ENCODE measurements at regions not wholly inside any gene's neighbourhood (a gene's known extent, or its start where the extent isn't known, plus 50 kb on each side); places are given as distances from the start of the nearest gene placed in this dataset.

GRCh38 chr17:14004927-14005620 lies 64.2 kb upstream of the COX10 start:
- no peak for DNase-seq

- DNase-seq: no peak
These were observed 62.9 kb upstream of the COX10 start for GRCh38 chr17:14006249-14006942.

GRCh38 chr17:14007951-14008350 lies 61.4 kb upstream of the COX10 start:
- DNase-seq: no peak

- no peak for DNase-seq
These were observed 58.1 kb upstream of the COX10 start for GRCh38 chr17:14011036-14011692.

- no peak for DNase-seq
These were observed 57.4 kb upstream of the COX10 start for GRCh38 chr17:14011740-14012405.

GRCh38 chr17:14014657-14015056 lies 54.6 kb upstream of the COX10 start:
- no peak for DNase-seq

GRCh38 chr17:14015271-14015670 lies 54.0 kb upstream of the COX10 start:
- DNase-seq: no peak

- no peak for DNase-seq
These were observed 52.4 kb upstream of the COX10 start for GRCh38 chr17:14016858-14017257.

- DNase-seq: no peak
These were observed 49.9 kb upstream of the COX10 start for GRCh38 chr17:14019186-14019956.

Measured in NCI-H1105 treated with DMSO at 0.1 percent for 48 hours (cell line).